ENCODE measurements at regions not wholly inside any gene's neighbourhood (a gene's known extent, or its start where the extent isn't known, plus 50 kb on each side); places are given as distances from the start of the nearest gene placed in this dataset.
"Not testable (repeated sequence)": the region's sequence is repeated elsewhere in the genome, so short reads cannot be mapped to it uniquely, and the experiment has no call there.

DNA sequence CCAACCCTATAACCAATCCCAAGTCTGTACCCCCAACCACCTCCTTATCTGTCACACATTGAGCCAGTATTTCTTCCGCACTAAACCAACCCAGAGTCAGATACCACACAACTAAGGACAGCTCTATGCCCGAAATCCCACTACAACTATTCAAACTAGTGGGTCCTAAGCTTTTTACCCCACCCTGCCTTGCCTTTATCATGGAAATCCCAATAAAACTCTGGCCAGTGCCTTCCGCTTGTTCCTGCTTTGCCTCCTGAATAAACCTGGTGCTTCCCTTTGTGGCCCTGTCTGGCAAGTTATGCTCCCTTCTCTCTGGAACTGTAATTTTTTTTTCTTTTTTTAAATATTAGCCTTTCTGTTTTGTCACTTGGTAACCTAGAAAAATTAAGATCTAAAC is 493.3 kb upstream of the SYT1 start:
- in situ Hi-C loops (cut with MboI; ENCODE audit: low sequenced_read_pairs): no loop called here
- no peaks in the 10 kb centered on the region for H3K27me3 ChIP-seq (ENCODE audit: low read depth)
- H3K9me3 ChIP-seq: no peaks in the 10 kb centered on the region
- H3K4me3 ChIP-seq: no peak overlapping the region
- DNase-seq (ENCODE audit: low spot score in 2 of 2): peak in 1 of 2 experiments; percentile 7
- H3K36me3 ChIP-seq (replicated peaks): no peaks in the 10 kb centered on the region
- no peaks in the 10 kb centered on the region for H3K4me1 ChIP-seq

GRCh38 chr12:78375461-78375860 is 489.1 kb upstream of the SYT1 start:
- no peak for DNase-seq (ENCODE audit: low spot score in 2 of 2)
- H3K4me1 ChIP-seq: no peaks in the 10 kb centered on the region
- no peaks in the 10 kb centered on the region for H3K36me3 ChIP-seq (replicated peaks)
- H3K4me3 ChIP-seq: no peak overlapping the region
- in situ Hi-C loops (cut with MboI; ENCODE audit: low sequenced_read_pairs): no loop called here
- H3K27me3 ChIP-seq (ENCODE audit: low read depth): no peaks in the 10 kb centered on the region
- H3K9me3 ChIP-seq: peaks cover 6% of the 10 kb centered on the region

DNA sequence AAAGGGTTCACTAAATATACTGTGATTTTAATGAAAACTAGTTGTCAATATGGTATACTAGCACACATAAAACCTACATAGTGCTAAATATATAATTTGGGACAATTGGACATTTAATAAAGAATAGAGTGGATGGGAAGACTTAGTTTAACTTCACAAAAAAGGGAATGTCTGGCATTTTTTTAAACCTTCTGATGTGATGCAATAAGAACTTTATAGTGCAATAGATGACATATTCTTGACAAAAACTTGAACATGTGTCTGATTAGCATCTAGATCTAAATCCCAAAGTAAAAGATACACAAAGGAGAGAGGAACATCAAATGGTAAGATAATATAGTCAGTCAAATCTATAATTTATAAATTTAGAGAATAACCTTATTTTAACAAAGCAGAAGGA is 488.3 kb upstream of the SYT1 start:
- Histone ChIP-seq H3K4me3 (no peak overlapping the region), H3K4me1 (no peaks in the 10 kb centered on the region), H3K36me3 (replicated peaks) (no peaks in the 10 kb centered on the region), H3K9me3 (peaks cover 6% of the 10 kb centered on the region), H3K27me3 (ENCODE audit: low read depth) (no peaks in the 10 kb centered on the region)
- in situ Hi-C loops (cut with MboI; ENCODE audit: low sequenced_read_pairs): no loop called here
- DNase-seq (ENCODE audit: low spot score in 2 of 2): no peak

GRCh38 chr12:78379065-78379464 is 485.5 kb upstream of the SYT1 start:
- H3K36me3 ChIP-seq (replicated peaks); in situ Hi-C loops (cut with MboI; ENCODE audit: low sequenced_read_pairs); H3K4me3 ChIP-seq; DNase-seq (ENCODE audit: low spot score in 2 of 2); H3K4me1 ChIP-seq; H3K27me3 ChIP-seq (ENCODE audit: low read depth); H3K9me3 ChIP-seq: not testable (repeated sequence)

- no peak overlapping the region for H3K4me3 ChIP-seq
- H3K36me3 ChIP-seq (replicated peaks): no peaks in the 10 kb centered on the region
- peaks cover 8% of the 10 kb centered on the region for H3K9me3 ChIP-seq
- in situ Hi-C loops (cut with MboI; ENCODE audit: low sequenced_read_pairs): no loop called here
- H3K27me3 ChIP-seq (ENCODE audit: low read depth): no peaks in the 10 kb centered on the region
- DNase-seq (ENCODE audit: low spot score in 2 of 2): no peak
- no peaks in the 10 kb centered on the region for H3K4me1 ChIP-seq
Measured at GRCh38 chr12:78383414-78383813, 481.2 kb upstream of the SYT1 start.

GRCh38 chr12:78384541-78384940 is 480.0 kb upstream of the SYT1 start:
- Histone ChIP-seq H3K4me3 (no peak overlapping the region), H3K36me3 (replicated peaks) (no peaks in the 10 kb centered on the region), H3K27me3 (ENCODE audit: low read depth) (no peaks in the 10 kb centered on the region), H3K9me3 (peaks cover 2% of the 10 kb centered on the region), H3K4me1 (no peaks in the 10 kb centered on the region)
- DNase-seq (ENCODE audit: low spot score in 2 of 2): no peak
- in situ Hi-C loops (cut with MboI; ENCODE audit: low sequenced_read_pairs): no loop called here

- peaks cover 2% of the 10 kb centered on the region; the same call in 1 of the 2 replicates for H3K9me3 ChIP-seq
- no peaks in the 10 kb centered on the region for H3K4me1 ChIP-seq
- DNase-seq (ENCODE audit: low spot score in 2 of 2): no peak
- in situ Hi-C loops (cut with MboI; ENCODE audit: low sequenced_read_pairs): no loop called here
- H3K36me3 ChIP-seq (replicated peaks): no peaks in the 10 kb centered on the region
- no peaks in the 10 kb centered on the region for H3K27me3 ChIP-seq (ENCODE audit: low read depth)
- no peak overlapping the region for H3K4me3 ChIP-seq
Measured at GRCh38 chr12:78385541-78385940, 479.0 kb upstream of the SYT1 start.

DNA sequence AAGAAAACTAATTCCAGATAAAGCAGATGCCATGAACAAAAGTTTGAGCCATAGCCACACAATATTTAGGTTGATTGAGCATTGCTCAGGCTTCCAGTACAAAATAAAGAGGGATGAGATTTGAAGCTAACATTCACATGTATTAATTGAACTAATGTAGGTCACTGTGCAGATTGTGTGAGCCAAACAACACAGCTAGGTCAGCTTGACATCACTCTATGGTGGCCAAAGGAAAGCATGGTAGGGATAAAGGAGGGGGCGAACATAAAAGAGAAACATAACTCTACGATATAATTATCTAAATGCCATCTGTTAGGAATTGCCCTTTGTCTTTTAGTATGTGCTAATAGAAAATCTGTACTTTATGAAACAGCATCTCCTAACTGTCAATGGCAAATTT is 477.7 kb upstream of the SYT1 start:
- Histone ChIP-seq H3K4me3 (no peak overlapping the region), H3K4me1 (no peaks in the 10 kb centered on the region), H3K27me3 (ENCODE audit: low read depth) (no peaks in the 10 kb centered on the region), H3K36me3 (replicated peaks) (no peaks in the 10 kb centered on the region), H3K9me3 (peaks cover 2% of the 10 kb centered on the region; the same call in 1 of the 2 replicates)
- DNase-seq (ENCODE audit: low spot score in 2 of 2): no peak
- in situ Hi-C loops (cut with MboI; ENCODE audit: low sequenced_read_pairs): no loop called here

DNA sequence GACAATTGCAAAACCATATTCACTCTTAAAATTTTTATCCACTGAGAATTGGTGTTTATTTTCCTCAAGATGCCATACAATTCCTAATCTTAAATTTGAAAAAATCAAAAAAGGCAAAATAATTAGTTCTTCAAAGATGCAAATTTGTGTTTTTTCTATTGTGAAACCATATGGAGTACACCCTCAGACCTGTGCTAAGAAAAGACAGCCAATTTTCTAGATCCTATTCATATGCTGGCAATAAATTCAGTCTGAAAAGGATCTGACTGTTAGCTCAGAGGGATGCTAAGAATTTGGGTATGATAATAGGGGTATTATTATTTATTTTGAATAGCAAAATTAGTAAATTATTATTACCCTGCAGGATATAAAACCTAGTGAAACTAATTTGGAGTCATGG is 476.9 kb upstream of the SYT1 start:
- Histone ChIP-seq H3K9me3 (no peaks in the 10 kb centered on the region; the same call in 1 of the 2 replicates), H3K27me3 (ENCODE audit: low read depth) (no peaks in the 10 kb centered on the region), H3K36me3 (replicated peaks) (no peaks in the 10 kb centered on the region), H3K4me3 (no peak overlapping the region), H3K4me1 (no peaks in the 10 kb centered on the region)
- in situ Hi-C loops (cut with MboI; ENCODE audit: low sequenced_read_pairs): no loop called here
- no peak for DNase-seq (ENCODE audit: low spot score in 2 of 2)

GRCh38 chr12:78388461-78388860 is 476.1 kb upstream of the SYT1 start:
- Histone ChIP-seq H3K9me3 (no peaks in the 10 kb centered on the region), H3K27me3 (ENCODE audit: low read depth) (no peaks in the 10 kb centered on the region), H3K4me3 (no peak overlapping the region), H3K4me1 (no peaks in the 10 kb centered on the region), H3K36me3 (replicated peaks) (no peaks in the 10 kb centered on the region)
- no peak for DNase-seq (ENCODE audit: low spot score in 2 of 2)
- in situ Hi-C loops (cut with MboI; ENCODE audit: low sequenced_read_pairs): no loop called here

DNA sequence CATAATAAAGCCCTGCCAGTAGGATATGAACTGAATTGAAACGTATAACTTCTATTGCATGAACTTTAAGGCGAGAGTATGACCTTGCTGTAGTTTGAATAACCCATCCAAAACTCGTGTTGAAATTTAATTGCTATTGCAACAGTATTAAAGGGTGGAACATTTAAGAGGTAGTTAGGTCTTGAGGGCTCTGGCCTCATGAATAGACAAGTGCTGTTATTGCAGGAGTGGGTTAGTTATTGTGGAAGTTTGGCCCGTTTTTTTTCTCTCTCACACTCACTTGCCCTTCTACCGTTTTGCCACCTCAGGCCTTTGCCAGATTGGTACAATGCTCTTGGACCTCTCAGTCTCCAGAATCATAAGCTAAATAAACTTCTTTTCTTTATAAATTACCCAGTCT is 473.7 kb upstream of the SYT1 start:
- in situ Hi-C loops (cut with MboI; ENCODE audit: low sequenced_read_pairs): no loop called here
- no peak for DNase-seq (ENCODE audit: low spot score in 2 of 2)

GRCh38 chr12:78392918-78393317 is 471.7 kb upstream of the SYT1 start:
- Histone ChIP-seq H3K27me3 (ENCODE audit: low read depth) (no peaks in the 10 kb centered on the region), H3K4me3 (no peak overlapping the region), H3K4me1 (peaks cover 14% of the 10 kb centered on the region), H3K9me3 (no peaks in the 10 kb centered on the region), H3K36me3 (replicated peaks) (no peaks in the 10 kb centered on the region)
- DNase-seq (ENCODE audit: low spot score in 2 of 2): peak; percentile 25 to 45
- in situ Hi-C loops (cut with MboI; ENCODE audit: low sequenced_read_pairs): no loop called here

More for the DNA sequence above, 473.7 kb upstream of the SYT1 start:
- Histone ChIP-seq H3K27me3 (ENCODE audit: low read depth) (no peaks in the 10 kb centered on the region), H3K4me3 (no peak overlapping the region), H3K36me3 (replicated peaks) (no peaks in the 10 kb centered on the region), H3K4me1 (no peaks in the 10 kb centered on the region), H3K9me3 (no peaks in the 10 kb centered on the region)

- Histone ChIP-seq H3K4me3 (no peak overlapping the region), H3K36me3 (replicated peaks) (no peaks in the 10 kb centered on the region), H3K27me3 (ENCODE audit: low read depth) (no peaks in the 10 kb centered on the region), H3K4me1 (peaks cover 15% of the 10 kb centered on the region), H3K9me3 (no peaks in the 10 kb centered on the region)
- in situ Hi-C loops (cut with MboI; ENCODE audit: low sequenced_read_pairs): no loop called here
- DNase-seq (ENCODE audit: low spot score in 2 of 2): no peak
Measured at GRCh38 chr12:78395961-78396360, 468.6 kb upstream of the SYT1 start.

DNA sequence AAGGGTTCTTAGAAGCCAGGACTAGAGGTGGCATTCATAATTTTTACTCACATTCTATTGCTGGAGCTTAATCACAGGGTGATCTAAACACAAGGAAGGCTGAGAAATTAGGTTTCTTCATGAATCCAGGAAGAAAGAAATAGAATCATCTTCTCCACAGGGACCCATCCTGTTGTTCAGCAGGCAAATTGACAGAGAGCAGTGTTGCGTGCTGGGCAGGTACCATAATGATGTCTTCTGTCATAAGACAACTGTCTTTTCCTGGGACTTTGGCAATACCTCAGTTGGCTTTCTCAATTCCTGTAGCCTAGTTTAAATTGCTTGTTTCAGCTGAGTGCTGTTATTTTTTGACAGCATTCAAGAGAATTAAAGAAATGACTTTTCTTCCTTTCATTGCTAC is 468.0 kb upstream of the SYT1 start:
- no peaks in the 10 kb centered on the region for H3K9me3 ChIP-seq
- no peaks in the 10 kb centered on the region for H3K36me3 ChIP-seq (replicated peaks)
- H3K4me3 ChIP-seq: no peak overlapping the region
- no peaks in the 10 kb centered on the region for H3K27me3 ChIP-seq (ENCODE audit: low read depth)
- in situ Hi-C loops (cut with MboI; ENCODE audit: low sequenced_read_pairs): no loop called here
- no peak for DNase-seq (ENCODE audit: low spot score in 2 of 2)
- H3K4me1 ChIP-seq: peaks cover 15% of the 10 kb centered on the region

- no peaks in the 10 kb centered on the region for H3K27me3 ChIP-seq (ENCODE audit: low read depth)
- H3K36me3 ChIP-seq (replicated peaks): no peaks in the 10 kb centered on the region
- H3K4me1 ChIP-seq: peaks cover 31% of the 10 kb centered on the region
- in situ Hi-C loops (cut with MboI; ENCODE audit: low sequenced_read_pairs): no loop called here
- no peak overlapping the region for H3K4me3 ChIP-seq
- DNase-seq (ENCODE audit: low spot score in 2 of 2): no peak
- no peaks in the 10 kb centered on the region for H3K9me3 ChIP-seq
Measured at GRCh38 chr12:78398750-78399149, 465.8 kb upstream of the SYT1 start.

Data from HAP-1 (cell line).